Fibroblast of pulmonary artery (primary cell): ENCODE measurements at regions not wholly inside any gene's neighbourhood (a gene's known extent, or its start where the extent isn't known, plus 50 kb on each side); places are given as distances from the start of the nearest gene placed in this dataset.

Experiments used
- DNase-seq: peaks from one replicate; pipeline ENCODE4 v3.0.0-alpha.2; 2010; ENCODE audit warnings: low read depth
- H3K4me3 ChIP-seq: replicated peaks from 2 replicates; pipeline ENCODE4 v1.5.1; 2011; ENCODE audit warnings: low read depth, mild to moderate bottlenecking, control low read depth, low read length, moderate library complexity
- TF ChIP-seq, protein P1 (sequence below): IDR thresholded peaks from 2 replicates; pipeline ENCODE4 v1.5.1; 2011; ENCODE audit warnings: mild to moderate bottlenecking, control low read depth, low read length, inconsistent platforms; ENCODE audit errors: missing control alignments

DNA sequence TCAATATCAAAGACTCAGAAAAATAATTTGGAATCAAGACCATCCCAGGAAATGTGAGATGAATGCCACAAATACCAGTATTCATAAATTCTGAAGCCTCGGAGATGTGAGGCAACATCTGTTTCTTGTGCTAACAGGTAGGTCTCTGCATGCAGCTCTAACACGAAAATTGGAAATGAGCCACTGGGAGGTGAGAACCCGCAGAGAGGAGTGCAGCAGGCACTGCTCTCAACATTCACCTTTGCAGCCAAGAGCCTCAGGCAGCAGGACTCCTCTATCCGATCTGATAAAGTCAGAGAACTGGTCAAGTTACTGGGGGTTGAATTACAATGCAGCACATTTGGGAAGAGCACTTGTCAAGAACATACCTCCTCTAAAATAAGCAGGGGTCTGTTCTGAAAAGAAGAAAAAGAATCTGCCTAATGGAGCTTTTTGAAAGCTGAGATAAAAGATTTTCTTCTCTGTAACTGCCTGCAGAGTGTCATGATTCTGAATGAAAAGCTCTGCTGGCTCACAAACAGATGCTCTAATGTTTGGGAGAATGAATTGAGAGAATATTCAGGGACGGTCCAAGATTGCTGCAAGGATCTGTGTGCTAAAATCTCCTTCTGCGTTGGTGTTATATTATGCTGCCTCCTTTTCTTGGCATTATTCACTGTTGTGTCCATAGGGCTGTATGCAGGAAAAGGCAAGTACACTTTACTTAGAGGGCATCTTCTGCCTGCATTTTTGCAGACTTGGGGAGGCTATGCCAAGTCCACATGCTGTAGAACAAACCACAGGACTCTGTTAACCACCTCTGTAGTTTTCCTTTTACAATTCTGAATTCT, 209.6 kb upstream of the KRR1 start:
- no peak for DNase-seq
- TF ChIP-seq, protein P1, sequence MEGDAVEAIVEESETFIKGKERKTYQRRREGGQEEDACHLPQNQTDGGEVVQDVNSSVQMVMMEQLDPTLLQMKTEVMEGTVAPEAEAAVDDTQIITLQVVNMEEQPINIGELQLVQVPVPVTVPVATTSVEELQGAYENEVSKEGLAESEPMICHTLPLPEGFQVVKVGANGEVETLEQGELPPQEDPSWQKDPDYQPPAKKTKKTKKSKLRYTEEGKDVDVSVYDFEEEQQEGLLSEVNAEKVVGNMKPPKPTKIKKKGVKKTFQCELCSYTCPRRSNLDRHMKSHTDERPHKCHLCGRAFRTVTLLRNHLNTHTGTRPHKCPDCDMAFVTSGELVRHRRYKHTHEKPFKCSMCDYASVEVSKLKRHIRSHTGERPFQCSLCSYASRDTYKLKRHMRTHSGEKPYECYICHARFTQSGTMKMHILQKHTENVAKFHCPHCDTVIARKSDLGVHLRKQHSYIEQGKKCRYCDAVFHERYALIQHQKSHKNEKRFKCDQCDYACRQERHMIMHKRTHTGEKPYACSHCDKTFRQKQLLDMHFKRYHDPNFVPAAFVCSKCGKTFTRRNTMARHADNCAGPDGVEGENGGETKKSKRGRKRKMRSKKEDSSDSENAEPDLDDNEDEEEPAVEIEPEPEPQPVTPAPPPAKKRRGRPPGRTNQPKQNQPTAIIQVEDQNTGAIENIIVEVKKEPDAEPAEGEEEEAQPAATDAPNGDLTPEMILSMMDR, result no peak
- H3K4me3 ChIP-seq, result no peak overlapping the region

DNA sequence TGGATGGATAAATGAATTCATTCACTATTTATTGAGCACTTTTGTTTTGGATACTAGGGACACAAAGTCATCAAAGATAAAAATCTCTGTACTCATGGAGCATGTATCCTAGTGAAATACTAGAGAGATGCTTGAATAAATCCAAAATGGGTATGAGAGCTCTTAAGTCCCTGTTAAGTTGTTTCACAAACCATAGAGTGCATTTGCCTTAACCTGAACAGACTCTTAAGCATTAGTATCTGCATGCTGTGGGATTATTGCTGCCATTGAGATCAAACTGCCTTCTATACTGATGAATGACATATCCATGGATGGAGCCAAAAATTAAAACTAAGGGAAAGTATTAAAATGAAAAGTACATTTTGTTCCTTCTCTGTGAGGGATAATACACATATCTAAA, 206.5 kb upstream of the KRR1 start:
- no peak for DNase-seq
- TF ChIP-seq, protein P1, result no peak
- H3K4me3 ChIP-seq, result no peak overlapping the region

- no peak for DNase-seq
- H3K4me3 ChIP-seq, result no peak overlapping the region
- TF ChIP-seq, protein P1, result no peak
These were observed 205.0 kb upstream of the KRR1 start for GRCh38 chr12:75716291-75717025.

DNA sequence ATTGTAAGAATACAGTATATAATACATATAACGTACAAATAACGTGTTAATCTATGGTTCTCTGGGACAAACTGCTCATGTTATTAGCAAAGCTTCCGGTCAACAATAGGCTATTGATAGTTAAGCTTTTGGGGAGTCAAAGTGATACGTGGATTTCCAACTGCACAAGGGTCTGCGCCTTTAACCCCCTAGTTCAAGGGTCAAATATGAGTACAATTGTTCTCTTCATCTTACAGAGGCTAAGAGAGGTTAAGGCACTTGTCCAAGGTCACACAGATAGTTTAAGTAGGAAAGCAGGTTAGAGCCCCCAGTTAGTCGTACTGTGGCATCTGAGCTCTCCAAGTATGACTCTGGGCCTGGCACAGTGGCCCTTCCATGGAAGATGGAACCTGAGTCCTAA, 204.3 kb upstream of the KRR1 start:
- DNase-seq, result no peak
- TF ChIP-seq, protein P1, result no peak
- H3K4me3 ChIP-seq, result no peak overlapping the region

DNA sequence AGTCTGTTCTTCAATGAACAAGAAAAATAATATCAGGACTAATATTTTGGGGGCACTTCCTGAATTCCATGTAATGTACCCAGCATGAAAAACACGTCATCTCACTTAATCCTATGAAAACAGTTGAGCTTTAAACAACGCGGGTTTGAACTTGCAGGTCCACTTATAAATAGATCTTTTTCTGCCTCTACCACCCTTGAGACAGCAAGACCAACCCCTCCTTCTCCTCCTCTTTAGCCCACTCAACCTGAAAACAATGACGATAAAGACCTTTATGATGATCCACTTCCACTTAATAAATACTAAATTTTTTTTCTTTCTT, 203.9 kb upstream of the KRR1 start:
- no peak for DNase-seq
- H3K4me3 ChIP-seq, result no peak overlapping the region
- TF ChIP-seq, protein P1, result no peak

DNA sequence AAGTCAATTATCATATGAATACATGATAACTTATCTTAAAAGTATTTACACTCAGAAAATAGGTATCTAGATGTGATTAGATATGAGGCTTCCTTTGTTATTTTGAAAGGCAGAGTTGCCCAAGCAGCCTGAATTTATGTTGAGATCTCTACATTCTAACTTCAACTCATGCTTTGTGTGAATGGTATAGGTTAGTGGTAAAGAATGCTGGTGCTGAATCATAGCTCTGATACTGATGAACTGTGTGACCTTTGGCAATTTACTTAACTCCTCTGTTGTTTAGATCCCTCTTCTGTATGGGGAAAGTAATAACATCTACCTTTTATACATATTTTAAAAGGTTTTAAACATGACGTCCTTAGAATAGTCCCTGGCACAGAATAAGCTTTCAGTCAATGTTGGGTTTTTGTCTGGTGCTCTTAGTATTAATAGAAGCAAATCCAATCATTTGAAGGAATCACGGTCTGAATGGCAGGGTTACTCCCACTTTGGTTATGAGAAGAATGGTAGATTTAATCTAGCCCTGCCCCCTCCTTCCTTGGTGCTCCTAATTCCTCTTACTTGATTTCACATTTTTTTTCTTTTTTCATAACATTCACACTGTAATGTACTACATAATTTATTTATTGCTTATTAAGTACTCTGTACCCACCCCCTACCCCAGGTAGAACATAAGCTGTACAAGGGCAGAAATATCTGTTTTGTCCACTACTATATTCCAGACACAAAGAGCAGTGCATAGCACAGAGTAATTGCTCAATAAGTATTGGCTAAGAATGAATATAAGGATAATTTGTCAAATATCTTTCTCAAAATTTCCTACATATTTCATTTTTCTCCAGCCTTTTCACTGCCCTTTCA, 203.3 kb upstream of the KRR1 start:
- no peak for DNase-seq
- TF ChIP-seq, protein P1, result no peak
- H3K4me3 ChIP-seq, result no peak overlapping the region
